HepG2 (cell line): ENCODE measurements at regions not wholly inside any gene's neighbourhood (a gene's known extent, or its start where the extent isn't known, plus 50 kb on each side); places are given as distances from the start of the nearest gene placed in this dataset.

Source experiments
- BCL6 ChIP-seq: IDR thresholded peaks from 2 replicates; pipeline ENCODE4 v1.6.1; 2016; ENCODE audit warnings: missing genetic modification reagents, missing compliant biosample characterization
- HDAC6 ChIP-seq: fragments of 200-600 bp; sonication (generic); IDR thresholded peaks from 2 replicates; pipeline ENCODE4 v1.7.0; 2017; ENCODE audit warnings: mild to moderate bottlenecking, antibody characterized with exemption, low read length, low read depth
- HES4 ChIP-seq: sonication (generic); formaldehyde crosslinking; IDR thresholded peaks from 2 replicates; pipeline ENCODE4 v1.9.0; 2021; ENCODE audit warnings: mild to moderate bottlenecking, missing genetic modification reagents, borderline replicate concordance
- HNRNPK ChIP-seq: fragments of 200-400 bp; formaldehyde crosslinking; IDR thresholded peaks from 2 replicates; pipeline ENCODE4 v1.6.1; 2018; ENCODE audit warnings: low read length, low read depth, moderate library complexity, mild to moderate bottlenecking; ENCODE audit not compliant: poor library complexity, severe bottlenecking
- KDM2A ChIP-seq: sonication (generic); formaldehyde crosslinking; IDR thresholded peaks from 2 replicates; pipeline ENCODE4 v1.4.0; 2020; ENCODE audit warnings: low read depth, missing genetic modification reagents, borderline replicate concordance
- NFE2L1 ChIP-seq: sonication (generic); formaldehyde crosslinking; IDR thresholded peaks from 2 replicates; pipeline ENCODE4 v1.4.0; 2020; ENCODE audit warnings: missing genetic modification reagents, mild to moderate bottlenecking, borderline replicate concordance
- PRMT3 ChIP-seq: sonication (generic); formaldehyde crosslinking; IDR thresholded peaks from 2 replicates; pipeline ENCODE4 v1.8.1; 2022; ENCODE audit warnings: low read depth, mild to moderate bottlenecking, moderate library complexity, missing genetic modification reagents, borderline replicate concordance
- RBAK ChIP-seq: sonication (generic); formaldehyde crosslinking; IDR thresholded peaks from 2 replicates; pipeline ENCODE4 v1.5.1; 2020; ENCODE audit warnings: mild to moderate bottlenecking, missing genetic modification reagents
- RXRB ChIP-seq: IDR thresholded peaks from 2 replicates; pipeline ENCODE4 v1.6.1; 2016; ENCODE audit warnings: borderline replicate concordance, missing genetic modification reagents, missing compliant biosample characterization
- SALL2 ChIP-seq: sonication (generic); formaldehyde crosslinking; IDR thresholded peaks from 2 replicates; pipeline ENCODE4 v1.8.1; 2023; ENCODE audit warnings: mild to moderate bottlenecking, missing genetic modification reagents, inconsistent platforms
- SNAI1 ChIP-seq: sonication (generic); formaldehyde crosslinking; IDR thresholded peaks from 2 replicates; pipeline ENCODE4 v1.5.0; 2020; ENCODE audit warnings: mild to moderate bottlenecking, missing genetic modification reagents, borderline replicate concordance
- TCF12 ChIP-seq, 2 experiments: fragments of 450-650 bp in 1 of 2; sonication (generic) in 1 of 2; formaldehyde crosslinking in 1 of 2; IDR thresholded peaks; 2 replicates each; pipeline versions ENCODE4 v1.6.1 to v1.8.0; 2017 to 2022; ENCODE audit warnings: antibody characterized with exemption in 1 of 2, mild to moderate bottlenecking in 1 of 2, missing genetic modification reagents in 1 of 2, moderate library complexity in 1 of 2
- ZBTB20 ChIP-seq: sonication (generic); formaldehyde crosslinking; IDR thresholded peaks from 2 replicates; pipeline ENCODE4 v1.8.1; 2023; ENCODE audit warnings: missing genetic modification reagents, low read depth, mild to moderate bottlenecking, borderline replicate concordance
- ZNF296 ChIP-seq: sonication (generic); formaldehyde crosslinking; conservative IDR thresholded peaks from 2 replicates; pipeline ENCODE4 v1.5.0; 2020; ENCODE audit warnings: mild to moderate bottlenecking, missing genetic modification reagents
- ZNF335 ChIP-seq: sonication (generic); formaldehyde crosslinking; IDR thresholded peaks from 2 replicates; pipeline ENCODE4 v1.4.0; 2020; ENCODE audit warnings: missing genetic modification reagents
- TF ChIP-seq, protein P1 (sequence below): sonication (generic); formaldehyde crosslinking; IDR thresholded peaks from 2 replicates; pipeline ENCODE4 v1.4.0; 2020; ENCODE audit warnings: missing genetic modification reagents

DNA sequence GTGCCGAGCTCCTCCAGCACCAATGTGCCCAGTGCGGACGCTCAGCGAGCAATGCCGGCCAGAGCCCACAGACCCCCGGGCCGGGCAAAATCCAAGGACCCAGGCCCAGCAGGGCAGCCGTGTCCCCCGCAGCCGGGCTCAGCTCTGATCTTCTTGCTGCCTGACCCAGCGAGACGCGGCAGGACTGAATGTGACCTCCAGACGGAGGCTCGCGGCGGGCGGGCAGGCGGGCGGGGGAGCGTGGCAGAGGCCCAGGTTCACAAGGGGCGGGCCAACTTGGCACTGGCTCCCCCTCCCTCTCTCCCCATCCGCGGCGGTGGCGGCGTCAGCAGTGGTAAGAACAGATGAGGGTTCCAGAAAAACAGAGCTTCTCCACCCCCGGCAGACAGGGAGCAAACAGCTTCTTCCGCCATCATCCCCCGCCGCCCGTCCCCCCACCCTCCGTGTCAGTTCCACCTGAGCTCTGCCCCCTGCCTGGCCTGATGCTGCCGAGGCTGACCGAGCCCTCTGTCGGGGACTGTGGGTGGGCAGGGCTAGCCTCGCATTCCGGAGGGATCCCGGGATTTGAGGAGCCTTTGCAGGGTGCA lies 94.3 kb downstream of the RFLNA start (continued):
- TF ChIP-seq BCL6 = peak; percentile 52; the same call in 1 of the 2 replicates
- TF ChIP-seq KDM2A (CRISPR knock-in tag) = peak; percentile 73; the same call in 1 of the 2 replicates
- no peak for TF ChIP-seq NFE2L1 (CRISPR knock-in tag)
- no peak for TF ChIP-seq HDAC6
- 0 out of 2 replicates have a peak, but pooled peaks have one; percentile 53 for TF ChIP-seq SALL2 (CRISPR knock-in tag)
- peak; percentile 12; the same call in 1 of the 2 replicates for TF ChIP-seq HES4 (CRISPR knock-in tag)
- TF ChIP-seq TCF12 (IDR thresholded peaks at IDR 0.05) = no peak
- peak; percentile 66; the same call in 1 of the 2 replicates for TF ChIP-seq TCF12 (CRISPR knock-in tag; IDR thresholded peaks at IDR 0.05)
- no peak for TF ChIP-seq ZBTB20
- no peak for TF ChIP-seq ZNF335
- 0 out of 2 replicates have a peak, but pooled peaks have one; percentile 34 for TF ChIP-seq SNAI1
- peak; percentile 62; the same call in 1 of the 2 replicates for TF ChIP-seq RXRB (CRISPR knock-in tag)
- TF ChIP-seq HNRNPK = peak; percentile 11
- TF ChIP-seq RBAK (CRISPR knock-in tag) = no peak
- TF ChIP-seq, protein P1, sequence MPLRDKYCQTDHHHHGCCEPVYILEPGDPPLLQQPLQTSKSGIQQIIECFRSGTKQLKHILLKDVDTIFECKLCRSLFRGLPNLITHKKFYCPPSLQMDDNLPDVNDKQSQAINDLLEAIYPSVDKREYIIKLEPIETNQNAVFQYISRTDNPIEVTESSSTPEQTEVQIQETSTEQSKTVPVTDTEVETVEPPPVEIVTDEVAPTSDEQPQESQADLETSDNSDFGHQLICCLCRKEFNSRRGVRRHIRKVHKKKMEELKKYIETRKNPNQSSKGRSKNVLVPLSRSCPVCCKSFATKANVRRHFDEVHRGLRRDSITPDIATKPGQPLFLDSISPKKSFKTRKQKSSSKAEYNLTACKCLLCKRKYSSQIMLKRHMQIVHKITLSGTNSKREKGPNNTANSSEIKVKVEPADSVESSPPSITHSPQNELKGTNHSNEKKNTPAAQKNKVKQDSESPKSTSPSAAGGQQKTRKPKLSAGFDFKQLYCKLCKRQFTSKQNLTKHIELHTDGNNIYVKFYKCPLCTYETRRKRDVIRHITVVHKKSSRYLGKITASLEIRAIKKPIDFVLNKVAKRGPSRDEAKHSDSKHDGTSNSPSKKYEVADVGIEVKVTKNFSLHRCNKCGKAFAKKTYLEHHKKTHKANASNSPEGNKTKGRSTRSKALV (CRISPR knock-in tag) = peak; percentile 27; the same call in 1 of the 2 replicates
- no peak for TF ChIP-seq ZNF296 (CRISPR knock-in tag)
- TF ChIP-seq PRMT3 (CRISPR knock-in tag) = no peak
- TF ChIP-seq, all 625 proteins: peak for 152
